ENCODE measurements at regions not wholly inside any gene's neighbourhood (a gene's known extent, or its start where the extent isn't known, plus 50 kb on each side); places are given as distances from the start of the nearest gene placed in this dataset.
"Not testable (repeated sequence)": the region's sequence is repeated elsewhere in the genome, so short reads cannot be mapped to it uniquely, and the experiment has no call there.

DNA sequence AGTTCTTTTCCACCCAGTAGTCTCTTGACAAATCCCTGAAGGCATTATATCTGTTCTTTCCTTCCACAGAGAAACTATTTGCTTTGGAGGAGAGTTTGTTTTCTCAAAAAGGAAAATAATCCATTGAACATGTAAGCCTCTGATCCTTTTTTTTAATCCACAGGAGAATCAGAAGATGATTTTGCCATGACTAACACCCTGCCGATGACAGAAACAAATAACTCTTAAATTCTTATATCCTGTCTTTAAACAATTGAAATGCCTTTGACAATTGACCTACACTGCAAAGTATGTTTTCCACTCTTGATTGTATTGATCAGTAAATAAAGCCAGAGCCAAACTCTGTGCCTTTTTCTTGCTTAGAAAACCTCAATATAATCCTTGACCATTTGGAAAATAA is 666.4 kb upstream of the CTNND2 start:
- no peak for DNase-seq (ENCODE audit: low spot score)

GRCh38 chr5:12566441-12566840 is 662.2 kb upstream of the CTNND2 start:
- no peak for DNase-seq (ENCODE audit: low spot score)

DNA sequence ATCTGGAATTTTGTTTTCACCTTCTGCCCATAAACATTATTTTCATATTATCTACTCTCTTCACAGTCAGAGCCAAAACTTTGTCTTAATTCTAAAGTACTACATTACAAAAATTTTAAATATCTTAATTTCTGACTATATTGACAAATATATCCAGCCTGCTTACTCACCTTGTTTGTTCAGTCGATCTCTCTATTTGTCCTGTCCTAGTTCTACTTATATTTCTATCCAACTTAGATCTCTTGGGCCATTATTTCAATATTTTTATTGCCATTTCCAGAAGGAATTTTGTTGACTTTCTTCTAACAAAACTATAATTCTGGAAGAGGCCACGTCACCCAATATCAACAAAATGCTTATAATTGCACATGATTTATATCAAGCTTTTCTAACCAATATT is 652.8 kb upstream of the CTNND2 start:
- DNase-seq (ENCODE audit: low spot score): no peak

DNA sequence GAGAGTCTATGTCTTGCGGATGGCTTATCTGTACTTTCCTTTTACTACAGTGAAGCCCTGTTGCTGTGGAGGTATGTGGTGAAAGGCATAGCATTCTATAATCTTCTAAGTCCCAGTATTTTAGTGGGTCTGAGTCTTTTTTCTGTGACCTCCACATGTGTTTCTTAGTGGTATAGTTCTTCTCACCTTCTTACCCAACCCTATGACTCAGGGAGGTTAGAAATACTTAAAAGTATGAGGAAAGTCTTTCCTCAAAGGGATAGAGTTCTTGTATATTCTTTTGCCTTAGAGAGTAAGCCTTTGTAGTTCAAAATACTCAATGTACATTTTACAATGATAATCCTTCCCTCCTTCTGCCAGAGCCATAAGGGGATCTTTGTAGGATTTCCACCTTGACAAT is 621.9 kb upstream of the CTNND2 start:
- no peak for DNase-seq (ENCODE audit: low spot score)

GRCh38 chr5:12522116-12522515 is 617.9 kb upstream of the CTNND2 start:
- DNase-seq (ENCODE audit: low spot score): peak; percentile 15

DNA sequence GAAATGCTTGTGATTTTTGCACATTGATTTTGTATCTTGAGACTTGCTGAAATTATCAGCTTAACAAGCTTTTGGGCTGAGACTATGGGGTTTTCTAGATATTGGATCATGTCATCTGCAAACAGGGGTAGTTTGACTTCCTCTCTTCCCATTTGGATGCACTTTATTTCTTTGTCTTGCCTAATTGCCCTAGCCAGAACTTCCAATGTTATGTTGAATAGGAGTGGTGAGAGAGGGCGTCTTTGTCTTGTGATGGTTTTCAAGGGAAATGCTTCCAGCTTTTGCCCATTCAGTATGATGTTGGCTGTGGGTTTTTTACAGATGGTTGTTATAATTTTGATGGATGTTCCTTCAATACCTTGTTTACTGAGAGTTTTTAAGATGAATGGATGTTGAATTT is 600.7 kb upstream of the CTNND2 start:
- DNase-seq (ENCODE audit: low spot score): not testable (repeated sequence)

GRCh38 chr5:12488161-12488560 is 583.9 kb upstream of the CTNND2 start:
- DNase-seq (ENCODE audit: low spot score): no peak

GRCh38 chr5:12480487-12480886 is 576.2 kb upstream of the CTNND2 start:
- DNase-seq (ENCODE audit: low spot score): no peak

- no peak for DNase-seq (ENCODE audit: low spot score)
Measured at GRCh38 chr5:12477554-12477953, 573.3 kb upstream of the CTNND2 start.

DNA sequence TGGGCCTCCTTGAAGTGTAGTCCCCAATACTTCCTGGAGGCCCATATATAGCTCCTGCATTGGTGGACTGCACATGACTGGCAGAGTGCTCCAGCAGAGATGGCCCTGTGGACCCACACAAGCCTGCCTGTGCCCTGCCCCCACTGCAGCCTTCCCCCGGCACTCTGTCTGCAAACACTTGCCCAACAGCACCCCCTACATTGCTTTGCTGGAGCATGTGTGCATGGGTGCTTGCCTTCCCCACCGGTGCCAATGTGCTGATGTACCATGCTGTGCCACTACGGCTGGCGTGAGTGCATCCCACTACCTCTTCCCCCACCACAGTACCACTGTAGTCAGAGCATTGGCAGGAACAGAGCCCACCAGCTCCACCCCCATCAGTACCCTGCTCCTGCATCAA is 563.6 kb upstream of the CTNND2 start:
- DNase-seq (ENCODE audit: low spot score): no peak

DNA sequence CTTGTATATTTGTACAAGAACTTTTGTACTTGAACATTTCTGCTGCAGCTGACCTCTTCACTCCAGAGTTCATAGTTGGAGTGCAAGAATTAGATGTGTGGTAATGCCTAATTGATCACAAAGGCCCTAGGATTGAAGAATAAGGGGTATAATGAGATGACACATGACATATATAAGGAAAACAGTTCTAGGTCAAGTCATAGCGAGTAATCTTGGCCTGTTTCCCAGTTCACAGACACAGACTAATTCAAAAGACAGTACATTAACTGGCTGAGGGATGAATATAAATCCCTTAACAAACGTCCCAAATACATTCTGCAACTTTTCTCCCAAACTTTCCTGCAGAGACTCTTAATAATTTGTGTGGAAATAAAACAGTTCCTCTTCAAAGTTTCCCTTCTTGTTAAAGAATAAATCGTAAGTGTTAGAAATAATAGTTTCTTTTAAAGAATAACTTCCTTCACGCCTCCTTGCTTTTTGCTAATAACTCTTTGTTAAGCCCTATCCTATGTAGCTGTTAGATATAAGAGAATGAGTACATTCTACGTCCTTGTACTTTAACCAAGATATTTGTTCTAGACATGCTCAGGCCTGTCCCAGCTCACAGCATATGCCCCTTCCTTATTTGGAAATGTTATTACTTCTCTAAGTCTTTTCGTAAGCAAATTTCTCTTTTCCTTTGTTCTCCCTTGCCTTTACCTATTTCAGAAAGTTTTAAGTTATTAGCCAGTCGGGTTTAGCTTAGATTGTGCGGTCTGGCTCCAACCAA is 556.4 kb upstream of the CTNND2 start:
- no peak for DNase-seq (ENCODE audit: low spot score)

DNA sequence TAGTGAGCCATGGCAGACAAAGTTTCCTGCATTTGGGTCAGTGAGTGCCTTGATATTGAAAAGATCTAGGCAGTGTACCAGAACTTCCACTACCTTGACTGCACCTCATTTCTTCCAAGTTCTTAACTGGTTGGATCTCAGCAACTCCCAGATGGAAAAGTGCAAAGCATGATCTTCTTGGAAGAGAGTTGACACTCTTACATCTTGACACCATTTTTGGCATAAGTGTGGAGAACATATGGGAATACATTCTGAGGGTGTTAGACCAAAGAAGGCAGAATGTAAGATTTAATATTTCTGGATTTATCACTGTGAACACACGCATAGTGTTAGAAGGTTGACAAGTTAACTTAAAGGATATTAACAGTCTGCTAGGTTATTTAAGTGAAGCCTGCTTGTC is 555.1 kb upstream of the CTNND2 start:
- no peak for DNase-seq (ENCODE audit: low spot score)

DNA sequence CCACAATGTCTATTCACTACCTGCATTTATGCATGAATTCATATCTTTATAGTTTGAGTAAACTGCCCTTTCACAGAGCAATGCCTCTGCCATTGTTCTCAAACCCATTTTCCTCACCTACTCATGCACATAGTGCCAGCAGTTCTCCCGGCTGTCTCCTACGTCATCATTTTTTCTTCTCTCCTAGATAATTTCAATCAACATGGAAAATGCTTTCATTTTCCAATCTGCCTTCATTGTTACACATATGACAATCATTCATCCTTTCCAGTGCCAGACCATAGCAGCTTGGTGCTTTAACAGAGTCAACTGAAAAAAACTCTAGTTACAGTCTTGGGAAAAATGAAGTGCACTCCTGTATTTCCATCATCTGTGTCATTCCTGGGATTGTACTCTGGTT is 514.8 kb upstream of the CTNND2 start:
- no peak for DNase-seq (ENCODE audit: low spot score)

DNA sequence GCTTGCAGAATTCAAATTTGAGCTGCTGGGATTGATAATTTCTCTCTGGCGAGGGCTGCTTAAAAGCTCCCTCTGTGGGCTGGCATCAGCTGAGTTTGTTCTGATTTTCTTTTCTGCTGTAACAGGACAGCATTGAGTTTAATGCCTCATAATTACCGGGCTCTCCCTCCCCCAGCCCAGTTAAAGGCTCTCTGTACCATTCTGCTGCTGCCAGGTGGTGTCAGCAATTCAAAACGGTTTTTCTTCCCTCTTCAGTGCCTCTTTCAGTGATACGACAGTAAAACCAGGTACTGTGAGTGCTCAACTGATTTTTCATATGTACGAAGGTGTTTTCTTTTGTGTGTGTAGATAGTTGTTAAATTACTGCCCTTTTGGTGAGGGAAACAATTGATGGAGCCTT is 509.3 kb upstream of the CTNND2 start:
- DNase-seq (ENCODE audit: low spot score): no peak

DNA sequence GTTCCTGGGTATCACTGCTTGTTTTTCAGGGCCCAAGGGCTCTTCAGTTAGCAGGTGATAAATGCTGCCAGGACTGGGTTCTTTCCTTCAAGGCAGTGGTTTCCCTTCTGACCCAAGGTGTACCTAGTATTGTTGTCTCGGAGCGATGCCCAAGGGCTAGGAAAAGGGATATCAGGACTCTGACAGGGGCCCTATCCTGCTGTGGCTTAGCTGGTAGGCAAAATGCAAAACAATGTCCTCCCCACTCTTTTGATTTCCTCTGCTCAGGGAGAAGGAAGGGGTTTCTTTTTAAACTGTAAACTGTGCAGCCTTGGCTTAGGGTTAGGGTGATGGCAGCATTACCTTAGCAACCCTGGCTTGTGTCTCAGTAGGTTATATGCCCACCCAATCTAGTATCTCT is 508.8 kb upstream of the CTNND2 start:
- DNase-seq (ENCODE audit: low spot score): no peak

- DNase-seq (ENCODE audit: low spot score): no peak
Measured at GRCh38 chr5:12399868-12400267, 495.6 kb upstream of the CTNND2 start.

GRCh38 chr5:12392246-12392645 is 488.0 kb upstream of the CTNND2 start:
- DNase-seq (ENCODE audit: low spot score): no peak

DNA sequence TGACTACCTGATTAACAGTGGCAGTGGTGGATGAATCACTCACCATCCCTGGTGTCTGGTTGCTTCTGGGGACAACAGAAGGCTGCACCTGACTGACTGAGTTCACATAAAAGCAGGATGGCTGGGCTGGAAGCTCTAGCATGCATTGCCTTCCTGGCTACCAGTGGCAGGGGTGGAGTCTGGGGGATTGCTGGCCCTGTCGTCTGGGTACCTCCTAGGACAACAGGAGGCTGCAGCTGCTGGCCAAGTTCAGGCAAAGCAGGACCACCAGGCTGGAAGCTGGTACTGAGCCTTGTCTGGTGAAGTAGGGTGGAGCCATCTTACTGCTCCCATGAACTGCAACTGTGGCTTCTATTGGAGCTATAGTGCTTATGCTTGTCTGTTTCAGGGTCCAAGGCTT is 480.8 kb upstream of the CTNND2 start:
- no peak for DNase-seq (ENCODE audit: low spot score)

DNA sequence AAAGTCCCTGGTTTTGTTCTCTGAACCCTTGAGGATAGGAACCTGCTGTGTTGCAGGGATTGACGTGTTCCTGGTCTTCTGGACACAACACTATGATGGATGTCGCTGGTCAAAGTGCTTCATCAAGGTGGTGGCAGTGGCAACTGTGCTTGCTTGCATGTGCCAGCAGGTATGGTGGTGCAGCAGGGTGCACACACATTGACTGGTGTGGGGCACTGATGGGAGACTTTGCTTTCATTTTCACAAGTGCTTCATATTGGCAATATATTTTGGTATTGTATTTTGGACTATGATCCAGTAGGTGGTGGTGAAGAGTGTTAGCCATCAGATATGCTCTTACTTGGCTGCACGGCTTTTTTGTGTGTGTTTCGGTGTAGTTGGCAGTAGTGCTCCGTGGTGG is 479.8 kb upstream of the CTNND2 start:
- no peak for DNase-seq (ENCODE audit: low spot score)

DNA sequence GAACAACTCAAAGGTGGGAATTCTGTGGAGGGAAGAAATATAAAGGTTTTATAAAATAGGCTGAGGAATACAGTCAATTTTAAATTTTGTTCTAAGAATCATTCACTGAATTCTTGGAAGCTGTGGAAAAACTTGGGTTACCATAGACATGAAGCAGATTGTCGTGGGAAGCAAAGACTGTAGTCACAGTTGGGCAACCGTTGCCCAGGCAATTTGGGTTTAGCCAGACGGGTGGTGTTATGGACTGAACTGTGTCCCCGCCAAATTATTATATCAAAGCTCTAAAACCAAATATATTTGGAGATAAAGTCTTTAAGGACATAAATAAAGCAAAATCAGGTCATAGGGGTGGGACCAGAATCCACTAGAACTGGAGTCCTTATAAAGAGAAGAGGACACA is 463.7 kb upstream of the CTNND2 start:
- DNase-seq (ENCODE audit: low spot score): no peak

DNA sequence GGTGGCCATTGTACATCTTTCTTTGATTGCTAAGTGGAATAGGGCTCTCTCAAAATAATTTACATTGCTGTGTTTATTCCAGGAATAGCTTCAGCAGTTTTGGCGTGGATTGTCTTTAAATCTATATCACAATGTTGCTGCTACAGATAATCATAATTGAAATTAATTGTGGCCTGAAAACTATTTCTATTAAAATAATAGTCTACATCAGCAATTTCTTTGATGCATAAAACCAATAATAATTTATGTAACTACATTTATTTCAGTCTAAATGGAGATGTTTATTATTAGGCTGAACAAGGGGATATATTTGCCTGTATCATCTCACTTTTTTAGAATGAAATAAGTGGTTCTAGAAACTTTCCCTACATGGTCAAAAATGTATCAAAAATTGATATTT is 456.0 kb upstream of the CTNND2 start:
- DNase-seq (ENCODE audit: low spot score): no peak

DNA sequence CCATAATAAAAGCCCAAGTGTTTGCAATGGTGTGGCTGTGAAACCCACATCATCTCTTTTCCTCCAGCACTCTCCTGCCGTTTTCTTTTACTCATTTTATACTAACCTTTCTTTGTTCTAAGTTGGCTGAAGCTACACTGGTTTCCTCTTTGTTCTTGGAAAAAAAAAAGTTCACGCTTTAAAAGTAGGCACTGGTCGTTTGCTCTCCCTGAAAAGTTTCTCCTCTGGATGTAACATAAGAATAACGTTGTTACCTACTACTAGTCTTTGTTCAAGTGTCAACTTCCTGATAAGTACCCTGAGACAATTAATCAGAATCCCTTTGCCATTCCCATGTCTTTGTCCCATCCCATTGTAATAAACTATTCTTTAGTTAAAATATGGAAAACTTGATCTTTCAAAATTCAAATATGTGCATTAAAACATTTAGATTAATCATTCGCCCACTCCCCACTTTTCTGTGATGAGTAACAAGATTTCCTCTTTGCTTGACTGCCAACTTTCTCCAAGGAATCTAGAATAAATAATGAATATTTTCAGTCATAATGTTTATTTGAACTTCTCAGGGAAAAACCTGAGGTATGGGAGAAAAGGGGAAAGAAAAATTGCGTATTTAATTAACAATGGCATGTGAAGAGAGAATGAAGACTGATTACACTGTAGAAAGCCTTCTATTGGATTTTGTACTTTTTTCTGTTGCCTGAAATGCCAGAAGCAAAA is 454.3 kb upstream of the CTNND2 start:
- no peak for DNase-seq (ENCODE audit: low spot score)

DNA sequence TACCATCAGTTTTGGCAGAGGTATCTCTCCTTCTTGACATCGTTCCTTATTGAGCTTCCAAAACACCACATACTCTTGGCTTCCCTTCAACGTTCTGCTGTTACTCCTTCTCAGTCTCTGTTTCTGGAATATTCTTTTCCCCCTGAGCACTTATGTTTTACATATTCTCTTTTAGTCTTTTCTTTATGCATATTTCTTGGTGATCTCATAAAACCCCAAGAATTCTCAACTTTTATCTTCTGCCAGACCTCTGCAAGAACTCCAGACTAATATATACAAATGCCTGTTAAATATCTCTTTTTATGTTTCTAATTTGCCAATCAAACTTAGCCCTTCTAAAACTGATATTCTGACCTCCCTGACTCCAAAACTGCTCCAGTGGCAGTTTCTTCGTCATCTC is 453.4 kb upstream of the CTNND2 start:
- DNase-seq (ENCODE audit: low spot score): no peak

GRCh38 chr5:12354686-12355085 is 450.4 kb upstream of the CTNND2 start:
- no peak for DNase-seq (ENCODE audit: low spot score)
